ENCODE measurements at regions not wholly inside any gene's neighbourhood (a gene's known extent, or its start where the extent isn't known, plus 50 kb on each side); places are given as distances from the start of the nearest gene placed in this dataset.

GRCh38 chr3:177510693-177511216 is 313.5 kb upstream of the TBL1XR1 start:
- TF ChIP-seq CTCF (conservative IDR thresholded peaks at IDR 0.05; ENCODE audit: low read length) (no peak), EZH2phosphoT487 (IDR thresholded peaks at IDR 0.05; ENCODE audit: borderline replicate concordance) (no peak)

Measured in Loucy (cell line).